ENCODE measurements at regions not wholly inside any gene's neighbourhood (a gene's known extent, or its start where the extent isn't known, plus 50 kb on each side); places are given as distances from the start of the nearest gene placed in this dataset.

DNA sequence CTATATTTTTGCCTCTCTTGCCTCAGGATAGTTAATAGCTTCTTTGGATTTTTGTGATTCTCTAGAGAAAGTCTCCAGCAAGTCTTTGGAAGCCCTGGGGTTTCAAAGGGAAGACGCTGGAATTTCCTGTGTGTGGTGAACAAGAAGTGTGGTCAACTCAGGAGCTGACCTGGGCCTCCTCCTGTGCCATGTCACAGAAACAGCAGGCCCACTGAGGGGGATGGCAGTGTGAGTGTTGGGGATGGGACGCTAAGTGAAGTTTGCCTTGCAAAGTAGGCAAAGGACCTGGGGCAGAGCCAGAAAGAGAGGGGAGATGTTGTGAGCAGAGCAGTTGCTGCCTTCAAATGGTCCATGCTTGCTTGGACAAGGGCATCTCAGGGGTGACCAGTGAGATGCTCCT lies 226.3 kb downstream of the DMRT2 start:
- TF ChIP-seq CTCF (conservative IDR thresholded peaks at IDR 0.05 in 1 of 2, IDR thresholded peaks at IDR 0.05 in 1 of 2; ENCODE audit: extremely low read depth in 1 of 2, insufficient read depth in 1 of 2, low read depth in 1 of 2, low read length in 2 of 2) (no peak), EZH2 (IDR thresholded peaks at IDR 0.05; ENCODE audit: borderline replicate concordance, low read length) (no peak)

Measured in mammary epithelial cell (primary cell).